ENCODE measurements at regions not wholly inside any gene's neighbourhood (a gene's known extent, or its start where the extent isn't known, plus 50 kb on each side); places are given as distances from the start of the nearest gene placed in this dataset.

GRCh38 chr10:130430852-130431704 is 294.9 kb downstream of the GLRX3 start:
- POLR2A ChIA-PET = no interaction called here
- intact Hi-C loops (cut with micrococcal nuclease) = no loop called here
- no peak overlapping the region for H3K27ac Mint-ChIP-seq
- H3K4me3 ChIP-seq (ENCODE audit: low read length) = no peak overlapping the region
- CTCF ChIA-PET = no interaction called here
- H3K27me3 Mint-ChIP-seq = peaks cover 0 to 5% (median 0%) of the 10 kb centered on the region in 5 donors
- no peaks in the 10 kb centered on the region for H3K36me3 ChIP-seq (ENCODE audit: control insufficient read depth in 2 of 3, insufficient read depth in 3 of 3, low read length in 3 of 3)
- no peaks in the 10 kb centered on the region for H3K4me1 ChIP-seq (ENCODE audit: control insufficient read depth in 2 of 2, insufficient read depth in 2 of 2, low read length in 2 of 2)
- H3K36me3 Mint-ChIP-seq = peaks cover 0 to under 1% (median 0%) of the 10 kb centered on the region in 5 donors
- ATAC-seq = no peak
- H3K27me3 ChIP-seq (ENCODE audit: control insufficient read depth in 2 of 2, insufficient read depth in 2 of 2, low read length in 2 of 2) = no peaks in the 10 kb centered on the region
- H3K9me3 Mint-ChIP-seq = peaks cover 0 to 13% (median 2%) of the 10 kb centered on the region in 11 donors
- H3K4me1 Mint-ChIP-seq = no peaks in the 10 kb centered on the region
- no peak overlapping the region for H3K27ac ChIP-seq (ENCODE audit: low read depth, low read length)
- no peaks in the 10 kb centered on the region for H3K9me3 ChIP-seq (ENCODE audit: control insufficient read depth in 2 of 3, low read length in 3 of 3)
- DNase-seq = no peak
- H3K4me3 Mint-ChIP-seq = no peak overlapping the region

DNA sequence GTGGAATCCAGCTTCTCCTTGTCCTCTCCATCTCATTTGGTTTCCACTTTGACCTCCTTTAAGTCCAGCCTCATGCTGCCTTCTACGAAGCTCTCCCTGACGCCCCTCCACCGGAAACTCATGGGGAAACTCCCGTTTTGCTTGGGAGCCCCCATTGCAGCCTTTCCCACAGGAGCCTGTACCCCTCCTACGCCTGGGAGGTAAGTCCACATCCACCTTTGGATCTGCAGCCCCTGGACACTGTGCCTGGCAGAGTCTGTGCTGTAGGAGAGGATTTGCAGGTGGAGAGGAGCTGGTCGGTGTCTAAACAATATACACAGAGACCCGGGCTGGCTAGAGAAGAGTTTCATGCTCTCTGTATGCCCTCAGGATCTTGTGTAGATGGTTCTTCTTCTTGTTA is 296.1 kb downstream of the GLRX3 start:
- no peak overlapping the region for H3K4me3 Mint-ChIP-seq
- no peak for ATAC-seq
- Histone ChIP-seq H3K36me3 (ENCODE audit: control insufficient read depth in 2 of 3, insufficient read depth in 3 of 3, low read length in 3 of 3) (no peaks in the 10 kb centered on the region), H3K27ac (ENCODE audit: low read depth, low read length) (no peak overlapping the region), H3K4me3 (ENCODE audit: low read length) (no peak overlapping the region), H3K4me1 (ENCODE audit: control insufficient read depth in 2 of 2, insufficient read depth in 2 of 2, low read length in 2 of 2) (no peaks in the 10 kb centered on the region), H3K27me3 (ENCODE audit: control insufficient read depth in 2 of 2, insufficient read depth in 2 of 2, low read length in 2 of 2) (no peaks in the 10 kb centered on the region), H3K9me3 (ENCODE audit: control insufficient read depth in 2 of 3, low read length in 3 of 3) (no peaks in the 10 kb centered on the region)
- no peaks in the 10 kb centered on the region for H3K4me1 Mint-ChIP-seq
- POLR2A ChIA-PET = no interaction called here
- H3K27ac Mint-ChIP-seq = no peak overlapping the region
- intact Hi-C loops (cut with micrococcal nuclease) = no loop called here
- CTCF ChIA-PET = interaction anchor here (0.6 kb wide), 1 partner anchor 20 kb away, joined by 3 read pairs; no protein-coding TSS in a partner anchor
- peaks cover 0 to 16% (median 2%) of the 10 kb centered on the region in 11 donors for H3K9me3 Mint-ChIP-seq
- no peak for DNase-seq
- peaks cover 0 to 3% (median 0%) of the 10 kb centered on the region in 5 donors for H3K36me3 Mint-ChIP-seq
- peaks cover 0 to 5% (median 0%) of the 10 kb centered on the region in 5 donors for H3K27me3 Mint-ChIP-seq

GRCh38 chr10:130432850-130433249 is 296.7 kb downstream of the GLRX3 start:
- H3K27me3 ChIP-seq (ENCODE audit: control insufficient read depth in 2 of 2, insufficient read depth in 2 of 2, low read length in 2 of 2) = no peaks in the 10 kb centered on the region
- Mint-ChIP-seq H3K27me3 (peaks cover 0 to 6% (median 0%) of the 10 kb centered on the region in 5 donors), H3K27ac (no peak overlapping the region), H3K4me1 (no peaks in the 10 kb centered on the region), H3K36me3 (peaks cover 0 to 3% (median 0%) of the 10 kb centered on the region in 5 donors), H3K4me3 (no peak overlapping the region), H3K9me3 (peaks cover 0 to 16% (median 3%) of the 10 kb centered on the region in 11 donors)
- H3K36me3 ChIP-seq (ENCODE audit: control insufficient read depth in 2 of 3, insufficient read depth in 3 of 3, low read length in 3 of 3) = no peaks in the 10 kb centered on the region
- ChIA-PET POLR2A (no interaction called here), CTCF (interaction anchor here (0.6 kb wide), 1 partner anchor 19 kb away, joined by 3 read pairs; no protein-coding TSS in a partner anchor)
- H3K4me3 ChIP-seq (ENCODE audit: low read length) = no peak overlapping the region
- no peak overlapping the region for H3K27ac ChIP-seq (ENCODE audit: low read depth, low read length)
- no peak for ATAC-seq
- DNase-seq = no peak
- no peaks in the 10 kb centered on the region for H3K9me3 ChIP-seq (ENCODE audit: control insufficient read depth in 2 of 3, low read length in 3 of 3)
- no peaks in the 10 kb centered on the region for H3K4me1 ChIP-seq (ENCODE audit: control insufficient read depth in 2 of 2, insufficient read depth in 2 of 2, low read length in 2 of 2)
- intact Hi-C loops (cut with micrococcal nuclease) = no loop called here

- intact Hi-C loops (cut with micrococcal nuclease) = no loop called here
- no peak overlapping the region for H3K4me3 ChIP-seq (ENCODE audit: low read length)
- DNase-seq (no peak), ATAC-seq (no peak)
- no peak overlapping the region for H3K27ac ChIP-seq (ENCODE audit: low read depth, low read length)
- CTCF ChIA-PET = no interaction called here
- Mint-ChIP-seq H3K9me3 (peaks cover 0 to 16% (median 3%) of the 10 kb centered on the region in 11 donors), H3K4me1 (no peaks in the 10 kb centered on the region), H3K27ac (no peak overlapping the region), H3K36me3 (peaks cover 0 to 3% (median 0%) of the 10 kb centered on the region in 5 donors), H3K27me3 (peaks cover 0 to 11% (median 0%) of the 10 kb centered on the region in 5 donors), H3K4me3 (no peak overlapping the region)
- H3K4me1 ChIP-seq (ENCODE audit: control insufficient read depth in 2 of 2, insufficient read depth in 2 of 2, low read length in 2 of 2) = no peaks in the 10 kb centered on the region
- POLR2A ChIA-PET = no interaction called here
- H3K27me3 ChIP-seq (ENCODE audit: control insufficient read depth in 2 of 2, insufficient read depth in 2 of 2, low read length in 2 of 2) = no peaks in the 10 kb centered on the region
- H3K9me3 ChIP-seq (ENCODE audit: control insufficient read depth in 2 of 3, low read length in 3 of 3) = no peaks in the 10 kb centered on the region
- H3K36me3 ChIP-seq (ENCODE audit: control insufficient read depth in 2 of 3, insufficient read depth in 3 of 3, low read length in 3 of 3) = no peaks in the 10 kb centered on the region
Measured at GRCh38 chr10:130434446-130435385, 298.5 kb downstream of the GLRX3 start.

DNA sequence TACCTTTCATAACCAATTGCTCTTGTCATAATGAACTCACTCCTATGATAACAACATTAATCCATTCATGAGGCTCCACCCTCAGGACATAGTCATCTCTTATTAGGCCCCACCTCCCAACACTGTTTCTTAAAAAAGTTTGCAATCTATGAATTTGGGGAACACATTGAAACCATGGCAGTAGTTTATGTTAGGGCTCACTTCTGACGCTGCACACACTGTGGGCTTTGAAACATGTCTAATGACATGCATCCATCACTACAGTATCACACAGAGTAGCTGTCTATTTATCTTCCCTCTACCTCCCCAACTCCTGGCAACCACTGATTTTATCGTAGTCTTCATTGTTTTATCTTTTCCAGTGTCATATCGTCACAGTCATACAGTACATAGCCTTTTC is 299.8 kb downstream of the GLRX3 start:
- intact Hi-C loops (cut with micrococcal nuclease) = no loop called here
- H3K4me3 Mint-ChIP-seq = no peak overlapping the region
- ChIA-PET CTCF (no interaction called here), POLR2A (no interaction called here)
- H3K9me3 Mint-ChIP-seq = peaks cover 0 to 16% (median 3%) of the 10 kb centered on the region in 11 donors
- H3K4me1 Mint-ChIP-seq = no peaks in the 10 kb centered on the region
- no peaks in the 10 kb centered on the region for H3K9me3 ChIP-seq (ENCODE audit: control insufficient read depth in 2 of 3, low read length in 3 of 3)
- H3K4me1 ChIP-seq (ENCODE audit: control insufficient read depth in 2 of 2, insufficient read depth in 2 of 2, low read length in 2 of 2) = no peaks in the 10 kb centered on the region
- H3K27me3 Mint-ChIP-seq = peaks cover 0 to 18% (median 3%) of the 10 kb centered on the region in 5 donors
- ATAC-seq = no peak
- no peak for DNase-seq
- no peak overlapping the region for H3K27ac ChIP-seq (ENCODE audit: low read depth, low read length)
- H3K36me3 Mint-ChIP-seq = peaks cover 0 to 3% (median 0%) of the 10 kb centered on the region in 5 donors
- no peak overlapping the region for H3K27ac Mint-ChIP-seq
- H3K4me3 ChIP-seq (ENCODE audit: low read length) = no peak overlapping the region
- H3K36me3 ChIP-seq (ENCODE audit: control insufficient read depth in 2 of 3, insufficient read depth in 3 of 3, low read length in 3 of 3) = no peaks in the 10 kb centered on the region
- H3K27me3 ChIP-seq (ENCODE audit: control insufficient read depth in 2 of 2, insufficient read depth in 2 of 2, low read length in 2 of 2) = no peaks in the 10 kb centered on the region

DNA sequence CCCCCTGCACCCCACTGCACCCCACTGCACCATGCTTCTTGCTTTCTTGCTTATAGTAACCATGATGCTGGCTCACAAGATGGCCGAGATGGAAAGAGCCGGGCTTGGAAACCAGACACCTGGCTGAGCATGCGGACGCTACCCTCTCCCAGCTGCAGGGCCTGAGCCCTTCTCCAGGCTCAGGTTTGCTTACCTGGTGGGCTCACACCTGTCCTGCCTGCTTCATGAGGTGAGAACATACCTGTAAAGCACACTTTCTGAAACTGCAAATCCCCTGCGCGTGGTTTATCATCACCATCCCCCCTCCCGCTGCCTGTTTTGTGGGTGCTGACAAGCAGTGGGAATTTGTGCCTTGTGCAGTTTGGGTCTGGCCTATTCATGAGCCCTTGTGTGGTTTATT is 302.7 kb downstream of the GLRX3 start:
- Histone ChIP-seq H3K9me3 (ENCODE audit: control insufficient read depth in 2 of 3, low read length in 3 of 3) (no peaks in the 10 kb centered on the region), H3K36me3 (ENCODE audit: control insufficient read depth in 2 of 3, insufficient read depth in 3 of 3, low read length in 3 of 3) (no peaks in the 10 kb centered on the region), H3K4me1 (ENCODE audit: control insufficient read depth in 2 of 2, insufficient read depth in 2 of 2, low read length in 2 of 2) (no peaks in the 10 kb centered on the region), H3K27ac (ENCODE audit: low read depth, low read length) (no peak overlapping the region), H3K27me3 (ENCODE audit: control insufficient read depth in 2 of 2, insufficient read depth in 2 of 2, low read length in 2 of 2) (no peaks in the 10 kb centered on the region), H3K4me3 (ENCODE audit: low read length) (no peak overlapping the region)
- H3K9me3 Mint-ChIP-seq = peaks cover 0 to 9% (median 2%) of the 10 kb centered on the region in 11 donors
- DNase-seq = no peak
- H3K36me3 Mint-ChIP-seq = peaks cover 0 to 3% (median 0%) of the 10 kb centered on the region in 5 donors
- H3K4me1 Mint-ChIP-seq = no peaks in the 10 kb centered on the region
- ChIA-PET CTCF (no interaction called here), POLR2A (no interaction called here)
- intact Hi-C loops (cut with micrococcal nuclease) = no loop called here
- H3K27ac Mint-ChIP-seq = no peak overlapping the region
- H3K4me3 Mint-ChIP-seq = no peak overlapping the region
- peaks cover 3 to 30% (median 5%) of the 10 kb centered on the region in 5 donors for H3K27me3 Mint-ChIP-seq
- no peak for ATAC-seq
